CD4-positive, alpha-beta T cell (primary cell): ENCODE measurements at regions not wholly inside any gene's neighbourhood (a gene's known extent, or its start where the extent isn't known, plus 50 kb on each side); places are given as distances from the start of the nearest gene placed in this dataset.
"Not testable (repeated sequence)": the region's sequence is repeated elsewhere in the genome, so short reads cannot be mapped to it uniquely, and the experiment has no call there.

Experiments
- ATAC-seq: fragments of 200-7000 bp; cut with Tn5 transposase; one replicate; pipeline ENCODE4 v1.10.0; 2022; ENCODE audit warnings: mild to moderate bottlenecking; ENCODE audit not compliant: poor library complexity
- CTCF ChIA-PET: fragments of 350-600 bp; sonication (Branson Sonifier 250); formaldehyde crosslinking; loops from one replicate; lab custom pipeline; 2021; ENCODE audit warnings: antibody characterized with exemption, inconsistent platforms; lab: Charles Lee
- POLR2A ChIA-PET: fragments of 350-600 bp; sonication (Branson Sonifier 250); formaldehyde crosslinking; loops from one replicate; lab custom pipeline; 2021; ENCODE audit warnings: antibody characterized with exemption, inconsistent platforms; lab: Charles Lee
- DNase-seq, 14 experiments: peaks; one replicate each; pipeline ENCODE4 v3.0.0-alpha.2; 2013 to 2020; ENCODE audit warnings: mixed read lengths in 2 of 14
- H3K27ac ChIP-seq, 2 donors: one replicate each; pipeline versions ENCODE4 v1.5.1 to v1.7.0; 2013; ENCODE audit warnings: low read length in 2 of 2, low read depth in 1 of 2, mild to moderate bottlenecking in 1 of 2
- H3K27me3 ChIP-seq, 2 experiments: 1 replicate in 1 of 2; 2 replicates in 1 of 2; pipeline versions ENCODE4 v1.6.1 to v1.7.0; 2013; ENCODE audit warnings: low read length in 2 of 2, control low read depth in 1 of 2, mild to moderate bottlenecking in 1 of 2, moderate library complexity in 1 of 2; ENCODE audit not compliant: insufficient read depth in 2 of 2, control insufficient read depth in 1 of 2
- H3K36me3 ChIP-seq: one replicate; pipeline ENCODE4 v1.6.1; 2013; ENCODE audit warnings: low read length, control low read depth; ENCODE audit not compliant: insufficient read depth
- H3K4me1 ChIP-seq: one replicate; pipeline ENCODE4 v1.6.1; 2013; ENCODE audit warnings: low read length, control low read depth; ENCODE audit not compliant: insufficient read depth
- H3K4me3 ChIP-seq: one replicate; pipeline ENCODE4 v1.5.1; 2013; ENCODE audit warnings: mild to moderate bottlenecking, low read length, moderate library complexity
- H3K9me3 ChIP-seq, 2 experiments: 1 replicate in 1 of 2; 2 replicates in 1 of 2; pipeline versions ENCODE4 v1.6.1 to v1.7.0; 2013; ENCODE audit warnings: low read length in 2 of 2, mild to moderate bottlenecking in 2 of 2, control low read depth in 1 of 2, moderate library complexity in 1 of 2; ENCODE audit not compliant: control insufficient read depth in 1 of 2, insufficient read depth in 1 of 2
- H3K27ac Mint-ChIP-seq: one replicate; pipeline ENCODE4 v1.8.0; 2020; ENCODE audit warnings: mixed read lengths
- H3K27me3 Mint-ChIP-seq: one replicate; pipeline ENCODE4 v1.8.0; 2021; ENCODE audit warnings: mixed read lengths
- H3K36me3 Mint-ChIP-seq: one replicate; pipeline ENCODE4 v1.8.0; 2021; ENCODE audit warnings: low read depth, mixed read lengths
- H3K4me1 Mint-ChIP-seq: one replicate; pipeline ENCODE4 v1.8.0; 2021; ENCODE audit warnings: low read depth, mixed read lengths
- H3K4me3 Mint-ChIP-seq: one replicate; pipeline ENCODE4 v1.8.0; 2020; ENCODE audit warnings: mild to moderate bottlenecking, mixed read lengths
- H3K9me3 Mint-ChIP-seq: one replicate; pipeline ENCODE4 v1.8.0; 2020; ENCODE audit warnings: mixed read lengths
- intact Hi-C, 2 experiments: fragments of 100-400 bp; cut with DNase I in 1 of 2; cut with micrococcal nuclease in 1 of 2; formaldehyde crosslinking; loops; one replicate each; pipeline versions ENCODE4 v1.15.1 to v1.9.0; 2023 to 2025; cut with DNase I, micrococcal nuclease
- TF ChIP-seq, protein P1 (sequence below): fragments of 200-600 bp; IDR thresholded peaks from one replicate; pipeline ENCODE4 v1.8.0; 2022; ENCODE audit warnings: antibody characterized with exemption, mild to moderate bottlenecking

DNA sequence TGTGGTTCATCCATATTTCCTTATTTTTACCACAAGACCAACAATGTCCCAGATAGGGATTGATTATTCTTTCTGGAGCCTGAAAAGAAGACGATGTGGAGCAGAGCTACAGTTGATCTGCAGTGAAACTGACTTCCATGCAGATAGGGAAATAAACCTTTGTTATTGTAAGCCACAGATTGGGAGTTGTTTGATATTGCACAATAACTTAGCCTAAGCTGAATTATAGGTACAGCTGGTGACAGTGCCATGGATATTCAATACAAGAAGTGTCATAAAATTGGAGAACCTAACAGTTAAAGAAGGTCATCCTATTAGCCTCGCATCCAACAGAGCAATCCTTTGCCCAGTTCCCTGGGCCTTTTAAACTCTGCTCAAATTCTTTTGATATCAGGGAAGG, 367.7 kb upstream of the PPP2R3A start:
- Mint-ChIP-seq H3K27ac (no peak overlapping the region), H3K9me3 (peaks cover 2% of the 10 kb centered on the region), H3K4me3 (no peak overlapping the region), H3K4me1 (no peaks in the 10 kb centered on the region), H3K36me3 (no peaks in the 10 kb centered on the region), H3K27me3 (no peaks in the 10 kb centered on the region)
- TF ChIP-seq, protein P1, sequence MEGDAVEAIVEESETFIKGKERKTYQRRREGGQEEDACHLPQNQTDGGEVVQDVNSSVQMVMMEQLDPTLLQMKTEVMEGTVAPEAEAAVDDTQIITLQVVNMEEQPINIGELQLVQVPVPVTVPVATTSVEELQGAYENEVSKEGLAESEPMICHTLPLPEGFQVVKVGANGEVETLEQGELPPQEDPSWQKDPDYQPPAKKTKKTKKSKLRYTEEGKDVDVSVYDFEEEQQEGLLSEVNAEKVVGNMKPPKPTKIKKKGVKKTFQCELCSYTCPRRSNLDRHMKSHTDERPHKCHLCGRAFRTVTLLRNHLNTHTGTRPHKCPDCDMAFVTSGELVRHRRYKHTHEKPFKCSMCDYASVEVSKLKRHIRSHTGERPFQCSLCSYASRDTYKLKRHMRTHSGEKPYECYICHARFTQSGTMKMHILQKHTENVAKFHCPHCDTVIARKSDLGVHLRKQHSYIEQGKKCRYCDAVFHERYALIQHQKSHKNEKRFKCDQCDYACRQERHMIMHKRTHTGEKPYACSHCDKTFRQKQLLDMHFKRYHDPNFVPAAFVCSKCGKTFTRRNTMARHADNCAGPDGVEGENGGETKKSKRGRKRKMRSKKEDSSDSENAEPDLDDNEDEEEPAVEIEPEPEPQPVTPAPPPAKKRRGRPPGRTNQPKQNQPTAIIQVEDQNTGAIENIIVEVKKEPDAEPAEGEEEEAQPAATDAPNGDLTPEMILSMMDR = no peak
- CTCF ChIA-PET = interaction anchor here (0.5 kb wide), 1 partner anchor 224 kb away, joined by 5 read pairs; no protein-coding TSS in a partner anchor
- Histone ChIP-seq H3K9me3 (peaks cover 0 to 4% of the 10 kb centered on the region in 2 experiments), H3K27me3 (no peaks in the 10 kb centered on the region), H3K4me1 (no peaks in the 10 kb centered on the region), H3K36me3 (no peaks in the 10 kb centered on the region), H3K4me3 (no peak overlapping the region), H3K27ac (no peak overlapping the region)
- POLR2A ChIA-PET = no interaction called here
- ATAC-seq = no peak
- intact Hi-C loops = no loop called here
- no peak for DNase-seq

DNA sequence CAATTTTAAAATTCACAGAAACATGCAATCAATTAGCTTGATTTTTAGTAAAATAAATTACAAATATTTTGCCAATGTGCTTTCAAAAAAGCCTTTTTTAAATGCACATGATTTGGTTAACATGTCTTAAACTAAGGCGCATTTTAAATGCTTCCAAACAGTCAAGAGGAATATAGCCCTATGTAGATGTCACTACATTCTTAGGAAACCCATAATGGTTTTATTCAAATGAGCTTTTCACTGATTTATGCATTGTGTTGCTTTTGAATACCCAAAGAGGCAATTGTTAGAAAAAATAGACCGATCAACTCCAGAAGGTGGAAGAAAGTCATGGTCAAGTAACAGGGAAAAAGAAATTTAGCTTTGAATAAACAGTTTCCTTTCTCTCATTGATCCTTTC, 366.9 kb upstream of the PPP2R3A start:
- H3K4me3 ChIP-seq = no peak overlapping the region
- H3K9me3 Mint-ChIP-seq = peaks cover 2% of the 10 kb centered on the region
- DNase-seq = no peak
- intact Hi-C loops = no loop called here
- no peaks in the 10 kb centered on the region for H3K36me3 Mint-ChIP-seq
- H3K27ac ChIP-seq = no peak overlapping the region
- H3K27me3 ChIP-seq = no peaks in the 10 kb centered on the region
- no peak overlapping the region for H3K4me3 Mint-ChIP-seq
- no peaks in the 10 kb centered on the region for H3K4me1 Mint-ChIP-seq
- no peaks in the 10 kb centered on the region for H3K4me1 ChIP-seq
- ATAC-seq = no peak
- H3K27me3 Mint-ChIP-seq = no peaks in the 10 kb centered on the region
- H3K9me3 ChIP-seq = peaks cover 0 to 4% of the 10 kb centered on the region in 2 experiments
- POLR2A ChIA-PET = no interaction called here
- no peaks in the 10 kb centered on the region for H3K36me3 ChIP-seq
- TF ChIP-seq, protein P1 = no peak
- H3K27ac Mint-ChIP-seq = no peak overlapping the region
- CTCF ChIA-PET = no interaction called here

DNA sequence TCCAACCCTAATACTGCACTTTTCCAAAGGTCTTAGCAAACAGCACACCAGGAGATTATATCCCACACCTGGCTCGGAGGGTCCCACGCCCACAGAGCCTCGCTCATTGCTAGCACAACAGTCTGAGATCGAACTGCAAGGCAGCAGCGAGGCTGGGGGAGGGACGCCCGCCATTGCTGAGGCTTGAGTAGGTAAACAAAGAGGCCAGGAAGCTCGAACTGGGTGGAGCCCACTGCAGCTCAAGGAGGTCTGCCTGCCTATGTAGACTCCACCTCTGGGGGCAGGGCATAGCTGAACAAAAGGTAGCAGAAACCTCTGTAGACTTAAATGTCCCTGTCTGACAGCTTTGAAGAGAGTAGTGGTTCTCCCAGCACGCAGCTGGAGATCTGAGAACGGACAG, 361.0 kb upstream of the PPP2R3A start:
- H3K27me3 Mint-ChIP-seq, H3K27ac Mint-ChIP-seq, DNase-seq, H3K4me1 ChIP-seq, H3K4me3 ChIP-seq, H3K4me1 Mint-ChIP-seq, ATAC-seq, H3K36me3 Mint-ChIP-seq, POLR2A ChIA-PET, H3K27ac ChIP-seq, H3K27me3 ChIP-seq, intact Hi-C loops, CTCF ChIA-PET, H3K4me3 Mint-ChIP-seq, H3K9me3 Mint-ChIP-seq, H3K36me3 ChIP-seq: not testable (repeated sequence)
- peaks cover 0 to 10% of the 10 kb centered on the region in 2 experiments for H3K9me3 ChIP-seq

DNA sequence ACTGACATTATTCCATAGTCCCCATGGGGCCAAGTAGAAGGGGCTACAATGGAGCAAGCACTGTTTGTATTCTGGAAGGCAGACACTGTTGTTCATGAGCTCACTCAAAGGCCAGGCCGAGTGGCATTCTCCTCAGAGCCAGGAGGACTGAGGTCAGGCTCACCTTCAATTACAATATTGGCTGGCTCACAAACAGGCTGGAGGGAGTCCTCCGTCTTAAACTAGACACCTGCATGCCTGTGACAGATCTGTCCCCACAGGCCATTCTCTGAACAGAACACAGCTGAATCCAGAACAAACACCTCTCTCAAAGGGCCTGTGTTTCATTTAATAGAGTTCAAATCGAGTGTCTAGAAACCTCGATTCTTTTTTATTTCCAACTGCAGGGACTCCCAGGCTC, 347.4 kb upstream of the PPP2R3A start:
- Histone ChIP-seq H3K27ac (no peak overlapping the region), H3K27me3 (no peaks in the 10 kb centered on the region), H3K36me3 (no peaks in the 10 kb centered on the region), H3K9me3 (no peaks in the 10 kb centered on the region), H3K4me1 (no peaks in the 10 kb centered on the region), H3K4me3 (no peak overlapping the region)
- H3K36me3 Mint-ChIP-seq = no peaks in the 10 kb centered on the region
- ChIA-PET POLR2A (no interaction called here), CTCF (no interaction called here)
- ATAC-seq = no peak
- no peak overlapping the region for H3K27ac Mint-ChIP-seq
- H3K27me3 Mint-ChIP-seq = no peaks in the 10 kb centered on the region
- intact Hi-C loops = no loop called here
- TF ChIP-seq, protein P1 = no peak
- no peaks in the 10 kb centered on the region for H3K9me3 Mint-ChIP-seq
- H3K4me3 Mint-ChIP-seq = no peak overlapping the region
- no peak for DNase-seq
- H3K4me1 Mint-ChIP-seq = no peaks in the 10 kb centered on the region
